Stimulated activated CD4-positive, alpha-beta T cell treated with anti-CD3 and anti-CD28 coated beads, Interleukin-4, amount 100 ng/mL, for 4 hours (primary cell): ENCODE measurements at regions not wholly inside any gene's neighbourhood (a gene's known extent, or its start where the extent isn't known, plus 50 kb on each side); places are given as distances from the start of the nearest gene placed in this dataset.
"Not testable (repeated sequence)": the region's sequence is repeated elsewhere in the genome, so short reads cannot be mapped to it uniquely, and the experiment has no call there.

Source experiments
- DNase-seq, 2 experiments: peaks; one replicate each; pipeline ENCODE4 v3.0.0-alpha.2; 2020

DNA sequence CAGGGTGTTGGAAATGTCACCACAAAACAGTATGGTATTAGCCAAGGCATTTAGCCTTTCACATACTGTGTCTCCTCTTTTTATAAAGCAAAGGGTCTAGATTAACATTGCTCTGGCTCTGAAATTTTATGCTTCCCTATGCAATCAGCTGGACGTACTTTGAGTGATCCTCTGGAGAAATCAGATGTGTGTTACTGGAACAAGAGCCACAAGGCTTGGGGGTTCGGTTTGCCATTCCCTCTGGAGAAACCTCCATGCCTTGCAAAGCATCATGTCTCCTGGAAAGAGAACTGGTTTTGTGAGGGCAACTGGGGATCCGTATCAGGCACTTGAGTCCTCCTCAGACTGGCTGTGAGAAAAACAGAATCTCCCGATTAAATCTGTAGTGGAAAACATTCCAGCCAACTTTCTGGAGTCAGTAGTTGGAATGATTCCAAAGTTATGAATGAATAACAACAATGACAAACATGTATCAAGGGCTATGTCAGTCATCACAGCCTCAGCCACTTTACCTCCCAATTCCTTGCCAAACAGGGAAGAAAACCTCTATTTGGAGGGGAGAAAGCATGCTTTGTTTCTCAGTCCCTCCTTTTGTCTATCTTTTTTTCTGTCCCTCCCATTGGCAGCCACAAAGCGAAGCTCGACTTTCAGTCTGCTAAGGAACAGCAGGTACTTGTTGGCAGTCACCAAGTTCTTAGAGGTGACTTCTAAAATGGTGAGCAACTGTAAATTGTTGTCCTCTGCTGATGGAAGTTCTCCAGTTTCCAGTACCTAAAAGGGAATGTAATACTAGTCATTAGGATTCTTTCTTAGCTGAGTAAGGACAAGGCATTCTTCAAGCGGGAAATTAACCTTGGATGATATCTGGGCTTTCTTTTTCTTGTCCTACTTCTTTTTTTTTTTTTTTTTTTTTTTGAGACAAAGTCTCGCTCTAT is 864.8 kb upstream of the AUTS2 start:
- no peak for DNase-seq

- no peak for DNase-seq
Observed at GRCh38 chr7:68734431-68734830, 863.8 kb upstream of the AUTS2 start.

DNA sequence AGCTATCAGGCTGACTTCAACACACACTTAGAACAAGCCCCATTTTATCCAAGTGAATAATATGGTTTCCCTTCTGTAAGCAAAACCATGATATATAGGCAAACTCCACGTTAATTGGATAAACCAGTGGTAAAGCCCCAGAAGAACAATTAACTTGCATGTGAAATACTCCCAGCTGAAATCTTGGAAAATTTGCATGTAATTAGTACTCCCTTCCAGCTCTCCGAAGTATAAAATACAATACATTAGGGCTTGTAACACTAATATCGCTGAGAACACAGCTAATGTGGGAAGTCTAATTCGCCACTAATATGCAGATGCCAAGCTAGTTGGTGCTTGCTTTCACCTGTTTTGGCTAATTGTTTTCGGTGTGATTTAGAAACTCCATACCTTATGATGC is 859.0 kb upstream of the AUTS2 start:
- no peak for DNase-seq

- no peak for DNase-seq
Observed at GRCh38 chr7:68744036-68744435, 854.2 kb upstream of the AUTS2 start.

DNA sequence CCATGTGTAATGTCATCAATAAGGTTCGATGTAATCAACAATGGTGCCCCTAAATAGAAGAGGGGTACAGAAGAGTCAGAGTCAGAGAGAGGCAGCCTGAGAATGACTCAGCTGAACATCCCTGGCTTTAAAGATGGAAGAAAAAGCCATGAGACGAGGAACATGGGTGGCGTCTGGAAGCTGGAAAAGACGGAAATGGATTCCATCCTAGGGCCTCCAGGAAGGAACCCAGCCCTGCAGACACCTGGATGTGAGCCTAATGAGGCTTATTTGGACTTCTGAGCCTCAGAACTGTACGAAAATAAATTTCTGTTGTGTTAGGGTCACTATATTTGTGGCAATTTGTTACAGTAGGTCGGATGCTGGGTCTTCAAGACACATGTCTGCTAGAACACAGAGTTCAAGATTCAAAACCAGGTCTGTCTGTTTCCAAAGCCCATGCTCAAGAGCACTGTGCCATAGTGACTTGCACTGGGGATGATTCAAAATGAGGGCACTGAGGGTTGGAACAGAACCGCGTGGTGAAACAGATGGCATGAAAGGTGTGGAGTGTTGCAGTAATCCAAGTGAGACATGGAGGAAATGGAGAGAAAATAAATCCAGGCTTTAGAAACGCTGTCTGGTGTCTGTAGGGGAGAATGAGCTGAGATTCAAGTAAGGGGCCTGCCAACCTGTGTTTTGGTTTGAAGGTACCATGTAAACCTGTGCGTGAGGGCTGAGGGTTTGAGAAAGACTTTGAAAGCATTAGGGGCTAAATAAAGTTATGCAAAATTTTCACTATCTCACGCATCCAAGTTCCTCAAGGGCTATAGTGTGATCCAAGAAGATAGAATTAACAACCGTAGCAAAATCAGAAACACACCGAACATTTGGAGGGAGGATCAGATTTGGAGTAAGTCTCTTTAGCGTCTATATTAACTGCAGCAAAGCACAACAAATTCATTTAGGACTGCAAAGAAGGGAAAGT is 849.1 kb upstream of the AUTS2 start:
- DNase-seq, result no peak

DNA sequence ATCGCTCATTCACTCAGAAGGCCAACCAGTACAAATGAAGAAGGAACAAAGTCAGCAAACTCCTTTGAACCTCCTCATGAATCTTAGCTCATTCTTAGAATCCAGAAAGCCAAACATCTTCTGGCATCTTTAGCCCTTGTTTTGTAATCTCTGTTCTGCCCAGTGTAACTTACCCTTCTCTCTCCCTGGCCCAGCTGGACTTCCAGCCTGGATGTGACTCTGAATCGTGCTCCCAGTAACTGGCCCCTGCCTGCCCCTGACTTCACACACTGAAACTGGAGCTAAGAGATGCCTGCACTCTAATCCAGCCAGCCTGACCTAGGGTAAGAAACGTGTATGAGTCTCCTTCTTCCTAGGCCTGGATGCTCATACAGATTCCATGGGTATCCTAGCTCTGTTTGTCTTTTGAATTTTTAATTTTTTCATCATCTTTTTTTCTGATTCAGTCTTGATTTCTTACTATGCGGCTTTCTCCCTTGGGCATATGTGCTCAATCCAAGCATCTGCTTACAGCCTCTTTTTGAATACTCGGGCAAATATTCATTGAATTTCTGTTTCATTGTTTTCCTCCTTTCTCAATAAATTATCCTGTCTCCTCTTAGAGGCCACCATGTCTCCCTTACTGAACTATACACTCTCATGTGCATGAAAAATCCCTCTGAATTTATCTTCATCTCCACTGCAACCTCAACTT is 845.6 kb upstream of the AUTS2 start:
- no peak for DNase-seq

DNA sequence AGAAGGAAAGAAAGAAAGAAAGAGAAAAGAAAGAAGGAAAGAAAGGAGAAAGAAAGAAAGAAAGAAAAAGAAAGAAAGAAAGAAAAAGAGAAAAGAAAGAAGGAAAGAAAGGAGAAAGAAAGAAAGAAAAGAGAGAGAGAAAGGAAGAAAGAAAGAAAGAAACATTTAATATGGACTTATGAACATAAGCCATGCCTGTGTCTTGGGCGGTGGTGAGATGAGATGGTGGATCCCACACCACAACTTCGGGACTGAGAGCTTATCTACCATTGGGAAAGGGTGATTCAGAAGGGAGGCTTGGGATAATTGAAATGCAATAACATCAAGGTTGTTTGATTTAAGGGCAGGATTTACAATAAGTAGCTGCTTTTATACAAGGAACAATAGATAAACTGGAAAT is 843.9 kb upstream of the AUTS2 start:
- no peak for DNase-seq

DNA sequence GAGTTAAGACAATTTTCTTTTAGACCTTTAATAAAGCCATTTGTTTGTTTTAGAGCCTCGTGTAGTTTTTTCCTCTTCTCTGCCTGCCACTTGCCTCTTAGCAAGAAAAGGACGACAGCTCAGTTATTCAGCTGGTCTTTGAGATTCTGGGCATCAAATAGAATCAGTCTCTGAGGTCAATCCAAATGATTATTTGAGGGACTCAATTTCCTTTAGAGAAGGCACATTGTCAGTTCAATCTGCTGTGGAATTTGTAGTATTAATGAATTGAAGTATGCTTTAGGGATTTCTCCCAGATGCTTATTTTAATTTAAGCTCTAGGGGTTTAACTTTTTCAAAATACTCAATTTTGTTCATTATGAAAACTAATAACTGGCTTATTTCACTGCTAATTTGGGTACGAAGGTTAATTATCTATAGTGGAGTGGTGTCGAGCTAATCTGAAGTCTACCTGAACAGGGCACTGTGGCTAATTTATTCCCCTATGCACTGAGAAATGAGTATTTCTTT is 841.2 kb upstream of the AUTS2 start:
- DNase-seq, result no peak

- no peak for DNase-seq
Observed at GRCh38 chr7:68760556-68760955, 837.7 kb upstream of the AUTS2 start.

GRCh38 chr7:68767462-68767861 is 830.8 kb upstream of the AUTS2 start:
- no peak for DNase-seq

- no peak for DNase-seq
Observed at GRCh38 chr7:68770649-68771048, 827.6 kb upstream of the AUTS2 start.

GRCh38 chr7:68776326-68776725 is 821.9 kb upstream of the AUTS2 start:
- DNase-seq, result no peak

GRCh38 chr7:68783684-68784083 is 814.6 kb upstream of the AUTS2 start:
- DNase-seq, result no peak

GRCh38 chr7:68785036-68785435 is 813.2 kb upstream of the AUTS2 start:
- DNase-seq, result no peak

DNA sequence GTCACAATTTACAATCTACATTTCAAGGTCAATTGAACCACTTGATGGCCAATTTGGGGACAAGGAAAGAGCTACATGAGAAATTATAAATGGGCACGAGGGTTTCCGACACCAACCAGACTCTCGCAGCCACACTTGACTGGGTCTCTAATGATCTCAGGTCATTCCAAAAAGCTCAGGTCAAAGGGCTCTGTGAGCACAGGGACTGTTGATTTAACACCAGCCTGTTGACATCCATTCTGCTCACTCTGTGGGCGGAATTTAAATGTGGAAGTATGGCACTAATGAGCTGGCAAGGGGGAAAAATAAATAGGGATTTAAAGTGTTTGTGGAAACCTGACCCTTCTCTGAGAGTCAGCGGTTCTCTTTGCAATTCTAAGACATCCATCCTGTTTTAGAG is 810.7 kb upstream of the AUTS2 start:
- DNase-seq, result no peak

DNA sequence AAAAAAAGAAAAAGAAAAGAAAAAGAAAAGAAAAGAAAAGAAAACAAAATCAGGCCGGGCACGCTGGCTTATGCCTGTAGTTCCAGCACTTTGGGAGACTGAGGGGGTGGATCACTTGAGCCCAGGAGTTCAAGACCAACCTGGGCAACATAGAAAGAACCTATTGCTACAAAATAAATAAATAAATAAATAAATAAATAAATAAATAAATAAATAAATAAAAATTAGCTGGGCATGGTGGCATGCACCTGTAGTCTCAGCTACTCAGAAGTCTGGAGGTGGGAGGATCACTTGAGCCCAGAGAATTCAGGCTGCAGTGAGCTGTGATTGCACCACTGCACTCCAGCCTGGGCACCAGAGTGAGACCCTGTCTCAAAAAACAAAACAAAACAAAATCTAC is 809.7 kb upstream of the AUTS2 start:
- not testable (repeated sequence) for DNase-seq

DNA sequence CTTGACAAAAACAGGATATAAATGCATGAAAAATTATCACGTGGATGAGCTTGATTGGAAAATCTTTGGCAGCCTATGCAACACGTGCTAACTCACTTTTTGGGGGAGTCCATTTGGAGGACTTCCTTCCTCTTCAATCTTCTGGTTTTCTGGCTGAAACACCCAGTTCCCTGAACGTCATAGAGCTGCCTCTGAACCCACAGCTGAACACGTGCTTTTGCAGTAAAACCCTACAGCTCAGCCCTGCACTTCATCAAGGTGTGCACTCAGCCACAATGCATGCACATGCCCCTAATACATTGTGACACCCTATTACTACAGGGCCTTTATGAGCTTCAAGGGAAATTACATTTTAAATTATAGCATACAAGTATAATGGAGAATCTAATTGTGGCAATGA is 808.7 kb upstream of the AUTS2 start:
- DNase-seq, result no peak

GRCh38 chr7:68792351-68792750 is 805.9 kb upstream of the AUTS2 start:
- no peak for DNase-seq

DNA sequence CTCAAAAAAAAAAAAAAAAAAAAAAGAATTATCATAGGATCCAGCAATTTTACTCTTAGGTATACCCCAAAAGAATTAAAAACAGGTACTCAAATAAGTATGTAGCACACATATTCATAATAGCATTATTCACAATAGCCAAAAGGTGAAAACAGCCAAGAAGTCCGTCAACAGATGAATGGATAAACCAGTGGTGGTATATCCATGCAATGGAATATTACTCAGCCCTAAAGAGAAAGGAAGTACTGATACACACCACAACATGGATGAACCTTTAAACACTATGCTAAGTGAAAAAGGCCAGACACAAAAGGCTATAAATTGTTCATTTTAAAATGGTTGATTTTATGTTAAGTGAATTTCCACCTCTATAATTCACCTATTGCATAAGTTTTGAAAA is 804.8 kb upstream of the AUTS2 start:
- no peak for DNase-seq

DNA sequence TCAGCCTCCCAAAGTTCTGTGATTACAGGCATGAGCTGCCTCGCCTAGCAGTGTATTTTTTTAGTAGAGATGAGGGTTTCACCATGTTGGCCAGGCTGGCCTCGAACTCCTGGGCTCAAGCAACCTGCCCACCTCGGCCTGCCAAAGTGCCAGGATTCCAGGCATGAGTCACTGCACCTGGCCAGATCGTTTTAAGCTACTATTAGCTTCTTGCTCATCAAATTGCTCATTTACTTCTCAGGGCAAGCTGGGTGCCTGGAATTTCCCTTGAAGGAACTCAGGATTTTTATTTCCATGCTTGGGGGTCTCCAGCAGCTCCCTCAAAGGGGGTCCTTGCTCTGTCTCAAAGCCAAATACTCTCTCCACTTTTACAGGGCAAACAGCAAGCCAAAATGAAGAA is 798.0 kb upstream of the AUTS2 start:
- no peak for DNase-seq

GRCh38 chr7:68805159-68805558 is 793.1 kb upstream of the AUTS2 start:
- no peak for DNase-seq

GRCh38 chr7:68807666-68808065 is 790.6 kb upstream of the AUTS2 start:
- DNase-seq, result no peak

DNA sequence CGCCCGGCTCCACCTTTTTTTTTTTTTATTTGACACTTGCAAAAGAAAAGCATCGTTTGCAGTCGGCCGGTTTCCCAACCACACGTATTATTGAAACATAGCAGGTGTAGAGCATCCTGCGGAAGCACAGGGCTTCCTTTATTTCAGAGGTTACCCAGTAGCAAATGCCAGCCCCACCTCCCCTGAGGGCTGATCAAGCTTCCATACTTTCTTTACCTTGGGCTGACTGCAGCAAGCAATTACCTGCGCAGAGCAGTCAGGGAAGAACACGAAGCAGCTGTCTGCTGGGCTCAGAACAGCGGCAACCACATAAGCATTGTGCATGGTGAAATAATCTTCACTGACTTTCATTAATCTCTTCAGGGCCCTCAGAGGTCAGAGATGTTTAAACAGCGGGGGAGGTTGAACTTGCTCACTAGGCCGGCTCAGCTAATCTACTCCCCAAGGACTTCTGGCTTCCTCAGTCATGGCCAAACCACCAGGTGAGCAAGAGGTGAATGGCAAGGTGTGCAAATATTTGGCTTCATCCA is 784.7 kb upstream of the AUTS2 start:
- DNase-seq, result no peak
